ENCODE measurements at regions not wholly inside any gene's neighbourhood (a gene's known extent, or its start where the extent isn't known, plus 50 kb on each side); places are given as distances from the start of the nearest gene placed in this dataset.
"Not testable (repeated sequence)": the region's sequence is repeated elsewhere in the genome, so short reads cannot be mapped to it uniquely, and the experiment has no call there.

GRCh38 chr13:21243898-21244184 lies 67.4 kb downstream of the MRPL57 start:
- not testable (repeated sequence) for TF ChIP-seq ZFP30 (CRISPR knock-in tag; IDR thresholded peaks at IDR 0.05); ARNTL (CRISPR knock-in tag; IDR thresholded peaks at IDR 0.05; ENCODE audit: borderline replicate concordance, low read depth); TOX (CRISPR knock-in tag; IDR thresholded peaks at IDR 0.05; ENCODE audit: borderline replicate concordance); ZNF565 (CRISPR knock-in tag; conservative IDR thresholded peaks at IDR 0.05; ENCODE audit: low read depth); PATZ1 (CRISPR knock-in tag; IDR thresholded peaks at IDR 0.05; ENCODE audit: borderline replicate concordance); CSRNP3 (CRISPR knock-in tag; IDR thresholded peaks at IDR 0.05); CREB5 (CRISPR knock-in tag; IDR thresholded peaks at IDR 0.05; ENCODE audit: low read depth)
